Activated CD8-positive, alpha-beta T cell treated with anti-CD3 and anti-CD28 coated beads, Interleukin-2, amount 10 ng/mL, durations not matched to agents 7 days and 5 days (primary cell): ENCODE measurements at regions not wholly inside any gene's neighbourhood (a gene's known extent, or its start where the extent isn't known, plus 50 kb on each side); places are given as distances from the start of the nearest gene placed in this dataset.

Experiments
- ATAC-seq: fragments of 150-1000 bp; cut with Tn5 transposase; one replicate; pipeline ENCODE4 v1.10.0; 2021; ENCODE audit warnings: moderate library complexity
- CTCF ChIA-PET: fragments of 350-600 bp; sonication (Branson Sonifier 250); formaldehyde crosslinking; loops from one replicate; lab custom pipeline; 2021; ENCODE audit warnings: antibody characterized with exemption; lab: Charles Lee
- POLR2A ChIA-PET: fragments of 350-600 bp; sonication (Branson Sonifier 250); formaldehyde crosslinking; loops from one replicate; lab custom pipeline; 2021; ENCODE audit warnings: antibody characterized with exemption; lab: Charles Lee
- DNase-seq: peaks from one replicate; pipeline ENCODE4 v3.0.0-alpha.2; 2020
- H3K27ac Mint-ChIP-seq: one replicate; pipeline ENCODE4 v1.8.0; 2021; ENCODE audit warnings: mild to moderate bottlenecking, mixed read lengths
- H3K27me3 Mint-ChIP-seq: one replicate; pipeline ENCODE4 v1.8.0; 2021; ENCODE audit warnings: low read depth, mixed read lengths
- H3K36me3 Mint-ChIP-seq: one replicate; pipeline ENCODE4 v1.8.0; 2021; ENCODE audit warnings: low read depth, mixed read lengths
- H3K4me1 Mint-ChIP-seq: one replicate; pipeline ENCODE4 v1.8.0; 2021; ENCODE audit warnings: low read depth, mixed read lengths
- H3K4me3 Mint-ChIP-seq: one replicate; pipeline ENCODE4 v1.8.0; 2021; ENCODE audit warnings: mild to moderate bottlenecking, mixed read lengths
- H3K9me3 Mint-ChIP-seq: one replicate; pipeline ENCODE4 v1.8.0; 2022; ENCODE audit warnings: mixed read lengths; ENCODE audit not compliant: insufficient read depth

- ChIA-PET CTCF (no interaction called here), POLR2A (no interaction called here)
- ATAC-seq (no peak), DNase-seq (no peak)
- Mint-ChIP-seq H3K36me3 (no peaks in the 10 kb centered on the region), H3K4me1 (no peaks in the 10 kb centered on the region), H3K27me3 (no peaks in the 10 kb centered on the region), H3K9me3 (no peaks in the 10 kb centered on the region), H3K27ac (no peak overlapping the region), H3K4me3 (no peak overlapping the region)
Observed at GRCh38 chr3:110564674-110565073, 506.9 kb upstream of the NECTIN3 start.

DNA sequence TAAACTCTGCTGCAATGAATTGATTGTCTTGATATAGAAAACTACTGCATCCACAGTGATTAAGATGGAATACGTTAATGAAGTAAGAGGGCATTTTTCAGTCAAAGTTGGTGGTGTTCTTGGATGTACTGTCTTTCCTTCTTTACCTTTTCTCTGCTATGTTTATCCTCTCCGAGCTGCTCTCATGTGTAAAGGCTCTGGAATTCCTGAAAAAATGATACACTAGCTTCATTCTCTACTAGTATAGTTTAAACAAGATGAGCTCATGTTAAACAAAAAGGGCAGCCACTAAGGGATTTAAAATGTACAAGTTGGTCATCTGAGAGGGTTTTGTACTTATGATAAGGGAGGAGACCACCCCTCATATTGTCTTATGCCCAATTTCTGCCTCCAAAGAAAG is 504.6 kb upstream of the NECTIN3 start:
- Mint-ChIP-seq H3K4me3 (no peak overlapping the region), H3K9me3 (no peaks in the 10 kb centered on the region), H3K36me3 (no peaks in the 10 kb centered on the region), H3K4me1 (no peaks in the 10 kb centered on the region), H3K27ac (no peak overlapping the region), H3K27me3 (no peaks in the 10 kb centered on the region)
- ATAC-seq: no peak
- DNase-seq: no peak
- POLR2A ChIA-PET: no interaction called here
- CTCF ChIA-PET: no interaction called here

DNA sequence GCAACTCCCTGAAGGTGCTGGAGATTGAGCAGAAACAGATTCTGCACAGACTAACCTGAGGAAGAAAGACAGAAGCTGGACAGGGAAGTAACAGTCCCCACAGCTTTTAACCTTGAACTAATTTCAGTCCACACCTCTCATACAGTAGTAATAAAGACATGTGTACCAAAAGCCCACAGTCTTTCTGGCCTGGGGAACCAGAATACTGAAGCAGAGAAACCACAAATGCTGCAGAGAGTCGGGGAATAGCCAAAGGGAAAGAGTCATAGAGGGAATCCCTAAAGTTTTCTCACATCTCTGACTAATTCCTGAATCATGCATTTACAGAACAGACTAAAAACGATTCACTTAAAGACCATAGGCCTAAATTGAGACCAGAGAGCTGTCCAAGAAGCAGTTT is 503.4 kb upstream of the NECTIN3 start:
- Mint-ChIP-seq H3K27ac (no peak overlapping the region), H3K9me3 (no peaks in the 10 kb centered on the region), H3K4me1 (no peaks in the 10 kb centered on the region), H3K4me3 (no peak overlapping the region), H3K27me3 (no peaks in the 10 kb centered on the region), H3K36me3 (no peaks in the 10 kb centered on the region)
- POLR2A ChIA-PET: no interaction called here
- ATAC-seq (no peak), DNase-seq (no peak)
- CTCF ChIA-PET: no interaction called here

- ChIA-PET POLR2A (no interaction called here), CTCF (no interaction called here)
- Mint-ChIP-seq H3K4me3 (no peak overlapping the region), H3K4me1 (no peaks in the 10 kb centered on the region), H3K9me3 (no peaks in the 10 kb centered on the region), H3K27ac (no peak overlapping the region), H3K27me3 (no peaks in the 10 kb centered on the region), H3K36me3 (no peaks in the 10 kb centered on the region)
- no peak for ATAC-seq
- no peak for DNase-seq
Observed at GRCh38 chr3:110569073-110569472, 502.5 kb upstream of the NECTIN3 start.

- H3K4me1 Mint-ChIP-seq: no peaks in the 10 kb centered on the region
- ChIA-PET POLR2A (no interaction called here), CTCF (no interaction called here)
- H3K27ac Mint-ChIP-seq: no peak overlapping the region
- DNase-seq (no peak), ATAC-seq (no peak)
- no peaks in the 10 kb centered on the region for H3K36me3 Mint-ChIP-seq
- no peak overlapping the region for H3K4me3 Mint-ChIP-seq
- no peaks in the 10 kb centered on the region for H3K9me3 Mint-ChIP-seq
- H3K27me3 Mint-ChIP-seq: no peaks in the 10 kb centered on the region
Observed at GRCh38 chr3:110575702-110576101, 495.9 kb upstream of the NECTIN3 start.

DNA sequence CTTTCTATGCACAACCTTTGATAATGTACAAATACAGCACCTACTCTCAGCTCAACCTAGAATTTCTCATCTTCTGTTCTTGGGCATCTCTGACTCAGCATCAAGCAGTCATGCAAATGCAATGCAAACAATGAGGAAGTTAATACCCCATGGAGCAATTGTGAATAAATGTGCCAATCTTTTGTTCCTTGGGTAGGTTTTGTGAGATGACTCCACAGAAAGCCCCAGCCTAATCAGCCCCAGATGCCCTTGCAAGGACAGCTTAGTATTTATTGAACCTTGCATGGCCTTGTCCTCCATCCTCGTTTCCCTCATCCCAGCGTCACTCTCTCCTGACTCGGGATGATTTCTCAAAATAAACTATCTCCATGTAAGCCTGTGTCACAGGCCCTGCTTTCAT is 494.7 kb upstream of the NECTIN3 start:
- DNase-seq: no peak
- ChIA-PET POLR2A (no interaction called here), CTCF (no interaction called here)
- Mint-ChIP-seq H3K9me3 (no peaks in the 10 kb centered on the region), H3K27me3 (no peaks in the 10 kb centered on the region), H3K36me3 (no peaks in the 10 kb centered on the region), H3K27ac (no peak overlapping the region), H3K4me1 (no peaks in the 10 kb centered on the region), H3K4me3 (no peak overlapping the region)
- ATAC-seq: no peak

GRCh38 chr3:110577854-110578253 is 493.8 kb upstream of the NECTIN3 start:
- H3K4me3 Mint-ChIP-seq: no peak overlapping the region

GRCh38 chr3:110579840-110580550 is 491.6 kb upstream of the NECTIN3 start:
- CTCF ChIA-PET: no interaction called here
- DNase-seq (no peak), ATAC-seq (no peak)
- no peak overlapping the region for H3K27ac Mint-ChIP-seq
- H3K27me3 Mint-ChIP-seq: no peaks in the 10 kb centered on the region
- no peak overlapping the region for H3K4me3 Mint-ChIP-seq
- no peaks in the 10 kb centered on the region for H3K9me3 Mint-ChIP-seq
- H3K4me1 Mint-ChIP-seq: no peaks in the 10 kb centered on the region
- POLR2A ChIA-PET: no interaction called here
- H3K36me3 Mint-ChIP-seq: no peaks in the 10 kb centered on the region

More at GRCh38 chr3:110577854-110578253, 493.8 kb upstream of the NECTIN3 start:
- no peak overlapping the region for H3K27ac Mint-ChIP-seq
- POLR2A ChIA-PET: no interaction called here
- CTCF ChIA-PET: no interaction called here
- ATAC-seq: no peak
- DNase-seq: no peak
- no peaks in the 10 kb centered on the region for H3K36me3 Mint-ChIP-seq
- no peaks in the 10 kb centered on the region for H3K27me3 Mint-ChIP-seq
- H3K4me1 Mint-ChIP-seq: no peaks in the 10 kb centered on the region
- no peaks in the 10 kb centered on the region for H3K9me3 Mint-ChIP-seq

DNA sequence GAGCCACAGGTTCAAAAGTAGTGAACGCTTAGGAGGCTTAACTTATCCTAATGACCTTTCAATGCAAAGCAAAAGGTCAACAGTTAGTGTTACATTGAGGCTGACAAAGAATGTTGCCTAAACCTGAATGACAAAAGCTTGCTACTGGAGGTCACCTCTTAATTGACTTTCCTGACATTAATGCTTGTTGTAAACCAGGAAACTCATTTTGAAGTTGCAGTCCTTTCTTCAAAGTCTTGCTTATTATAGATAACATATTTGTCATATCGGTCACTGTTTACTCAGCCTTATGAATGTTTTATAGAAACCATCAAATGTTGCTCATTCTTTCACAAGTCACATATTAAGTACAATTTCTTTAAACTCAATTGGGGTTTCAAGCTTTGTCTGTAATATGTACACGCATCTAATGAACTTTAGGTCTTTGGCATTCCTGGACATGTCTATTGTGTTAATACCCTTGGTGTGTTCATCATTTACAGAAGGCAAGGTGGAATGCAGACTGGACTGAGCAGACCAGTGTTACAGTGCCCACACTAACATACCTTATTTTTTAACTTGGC is 488.2 kb upstream of the NECTIN3 start:
- H3K4me3 Mint-ChIP-seq: no peak overlapping the region
- no peaks in the 10 kb centered on the region for H3K36me3 Mint-ChIP-seq
- no peaks in the 10 kb centered on the region for H3K27me3 Mint-ChIP-seq
- no peaks in the 10 kb centered on the region for H3K4me1 Mint-ChIP-seq
- no peak overlapping the region for H3K27ac Mint-ChIP-seq
- CTCF ChIA-PET: no interaction called here
- ATAC-seq: no peak
- POLR2A ChIA-PET: no interaction called here
- H3K9me3 Mint-ChIP-seq: no peaks in the 10 kb centered on the region
- DNase-seq: no peak

GRCh38 chr3:110588906-110589305 is 482.7 kb upstream of the NECTIN3 start:
- H3K36me3 Mint-ChIP-seq: no peaks in the 10 kb centered on the region
- H3K27ac Mint-ChIP-seq: no peak overlapping the region
- H3K27me3 Mint-ChIP-seq: no peaks in the 10 kb centered on the region
- H3K4me3 Mint-ChIP-seq: no peak overlapping the region
- H3K4me1 Mint-ChIP-seq: no peaks in the 10 kb centered on the region
- DNase-seq (no peak), ATAC-seq (no peak)
- ChIA-PET POLR2A (no interaction called here), CTCF (no interaction called here)
- no peaks in the 10 kb centered on the region for H3K9me3 Mint-ChIP-seq

GRCh38 chr3:110589341-110589740 is 482.3 kb upstream of the NECTIN3 start:
- POLR2A ChIA-PET: no interaction called here
- Mint-ChIP-seq H3K27ac (no peak overlapping the region), H3K9me3 (no peaks in the 10 kb centered on the region), H3K36me3 (no peaks in the 10 kb centered on the region), H3K4me1 (no peaks in the 10 kb centered on the region), H3K4me3 (no peak overlapping the region), H3K27me3 (no peaks in the 10 kb centered on the region)
- DNase-seq: no peak
- no peak for ATAC-seq
- CTCF ChIA-PET: no interaction called here

- Mint-ChIP-seq H3K4me3 (no peak overlapping the region), H3K9me3 (peaks cover 3% of the 10 kb centered on the region), H3K27ac (no peak overlapping the region), H3K4me1 (no peaks in the 10 kb centered on the region), H3K36me3 (no peaks in the 10 kb centered on the region), H3K27me3 (no peaks in the 10 kb centered on the region)
- no peak for ATAC-seq
- DNase-seq: no peak
- ChIA-PET POLR2A (no interaction called here), CTCF (no interaction called here)
Observed at GRCh38 chr3:110593749-110594148, 477.9 kb upstream of the NECTIN3 start.
